H1 (cell line): ENCODE measurements at regions not wholly inside any gene's neighbourhood (a gene's known extent, or its start where the extent isn't known, plus 50 kb on each side); places are given as distances from the start of the nearest gene placed in this dataset.

ENCODE experiments used
- RFX5 ChIP-seq: IDR thresholded peaks from 2 replicates; pipeline ENCODE4 v1.6.1; 2011; ENCODE audit warnings: low read depth, low read length, improper control_type of control experiment, borderline replicate concordance
- YY1 ChIP-seq: IDR thresholded peaks from 2 replicates; pipeline ENCODE4 v1.6.1; 2011; ENCODE audit warnings: low read depth, mild to moderate bottlenecking, low read length

- TF ChIP-seq YY1 (no peak), RFX5 (no peak)
These were observed 400.0 kb upstream of the CELF2 start (continued) for GRCh38 chr10:10617686-10618085.
